NOMO-1 treated with dmso at 0.1 percent for 144 hours (cell line): ENCODE measurements at regions not wholly inside any gene's neighbourhood (a gene's known extent, or its start where the extent isn't known, plus 50 kb on each side); places are given as distances from the start of the nearest gene placed in this dataset.
"Not testable (repeated sequence)": the region's sequence is repeated elsewhere in the genome, so short reads cannot be mapped to it uniquely, and the experiment has no call there.

ENCODE experiments used
- DNase-seq: peaks from one replicate; lab custom pipeline; 2025; ENCODE audit not compliant: unreplicated experiment; lab: John Stamatoyannopoulos, UW

DNA sequence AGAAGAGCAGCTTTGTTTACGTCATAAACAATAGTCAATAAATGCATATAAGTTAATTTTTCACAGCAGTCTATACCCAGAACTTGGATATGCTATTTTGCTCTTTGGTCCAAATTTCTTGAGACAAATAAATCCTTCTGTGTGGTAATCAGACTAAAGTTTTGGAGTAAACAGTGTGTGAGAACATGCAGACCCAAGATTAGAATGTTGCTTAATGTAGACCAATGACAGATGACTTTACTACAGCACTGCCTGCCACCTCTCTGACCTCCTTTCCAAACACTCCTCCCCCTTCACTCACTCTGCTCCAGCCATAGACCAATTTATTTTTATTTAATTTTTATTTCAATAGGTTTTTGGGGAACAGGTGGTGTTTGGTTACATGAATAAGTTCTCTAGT lies 115.3 kb upstream of the TANK start:
- DNase-seq: no peak

DNA sequence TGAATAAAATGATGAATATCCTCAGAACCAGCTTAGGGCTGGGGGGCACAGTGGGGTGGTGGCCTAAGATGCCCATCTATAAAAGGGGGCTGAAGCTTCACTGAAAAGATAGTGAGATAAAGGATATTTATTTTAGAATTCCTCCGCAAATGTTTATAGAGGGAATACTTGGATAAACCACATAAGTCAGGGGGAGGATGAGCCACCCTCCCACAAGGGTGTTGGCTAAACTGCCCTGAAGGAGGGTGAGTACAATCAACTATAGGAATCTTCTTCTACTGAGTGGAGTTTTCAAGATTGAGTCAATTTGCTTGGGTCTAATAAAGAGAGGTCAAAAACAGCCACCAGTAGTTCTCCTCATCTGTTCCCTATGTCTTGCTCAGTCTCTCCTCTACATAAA lies 114.5 kb upstream of the TANK start:
- DNase-seq: no peak

DNA sequence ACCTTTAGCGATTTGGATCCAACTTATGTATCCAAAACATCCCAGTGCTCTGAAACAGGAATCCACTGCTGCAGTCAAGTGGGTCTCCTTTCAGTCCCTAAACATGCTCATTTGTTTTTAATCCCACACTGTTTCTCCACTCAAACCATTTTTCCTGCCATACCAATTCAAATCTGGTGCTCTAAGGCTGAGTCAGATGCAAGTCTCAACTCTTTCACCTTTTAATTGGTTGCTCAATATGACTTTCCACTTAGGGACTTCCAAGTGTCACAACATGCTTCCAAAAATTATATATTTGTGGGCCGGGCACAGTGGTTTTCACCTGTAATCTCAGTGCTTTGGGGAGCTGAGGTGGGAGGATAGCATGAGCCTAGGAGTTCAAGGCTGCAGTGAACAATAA lies 113.4 kb upstream of the TANK start:
- DNase-seq: no peak

DNA sequence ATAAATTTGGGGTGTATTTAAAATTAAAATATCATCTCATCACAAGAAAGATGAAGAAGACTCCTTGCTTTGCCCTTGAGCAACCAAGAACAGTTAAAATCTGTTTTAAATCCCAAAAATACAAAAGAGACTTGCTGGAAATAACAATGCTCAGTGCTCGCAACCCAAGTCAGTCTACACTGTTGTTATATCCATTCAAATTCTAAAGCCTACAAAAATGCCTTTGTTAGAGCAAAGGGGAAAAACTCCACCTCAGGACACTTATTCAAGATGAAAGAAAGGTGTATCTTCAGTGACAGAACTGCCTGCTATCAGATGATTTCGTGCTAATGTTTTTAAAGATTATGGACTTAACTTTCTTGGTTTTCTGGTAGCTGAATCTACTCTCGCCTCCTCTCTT lies 111.9 kb upstream of the TANK start:
- no peak for DNase-seq

DNA sequence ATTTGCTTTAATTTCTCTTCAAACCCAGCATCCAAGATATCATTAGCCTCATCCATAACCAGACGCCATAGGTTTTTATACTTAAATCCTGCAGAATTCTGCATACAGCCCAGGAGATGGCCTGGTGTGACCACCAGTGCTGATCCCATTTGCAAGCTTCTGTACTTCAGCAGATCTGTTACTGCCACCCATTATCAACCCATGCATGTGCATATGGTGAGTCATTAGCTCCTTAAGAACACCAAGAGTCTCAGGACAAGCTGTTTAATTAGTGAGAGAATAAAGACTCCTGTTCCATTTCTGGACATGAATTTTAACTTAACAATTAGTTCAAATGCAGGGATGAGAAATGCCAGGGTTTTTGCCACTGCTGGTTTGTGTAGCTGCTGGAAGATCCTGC lies 110.7 kb upstream of the TANK start:
- no peak for DNase-seq

DNA sequence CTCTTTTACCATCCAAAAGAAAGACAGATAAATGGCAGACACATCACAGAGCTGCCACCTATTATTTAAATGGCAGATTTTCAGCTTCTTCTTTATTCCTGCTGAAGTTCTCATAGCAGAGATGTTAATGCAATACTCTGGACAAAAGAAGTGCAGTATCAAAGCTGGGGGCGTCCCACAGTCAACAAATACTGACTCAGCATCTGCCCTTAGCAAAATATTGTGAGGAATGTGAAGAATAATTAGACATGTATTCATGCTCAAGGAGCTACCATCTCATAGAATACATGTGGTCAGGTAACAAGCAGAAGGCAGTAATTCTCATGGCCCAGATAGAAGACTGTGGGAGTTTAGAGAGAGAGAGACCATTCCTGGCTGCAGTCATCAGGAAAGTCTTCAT lies 108.0 kb upstream of the TANK start:
- no peak for DNase-seq

DNA sequence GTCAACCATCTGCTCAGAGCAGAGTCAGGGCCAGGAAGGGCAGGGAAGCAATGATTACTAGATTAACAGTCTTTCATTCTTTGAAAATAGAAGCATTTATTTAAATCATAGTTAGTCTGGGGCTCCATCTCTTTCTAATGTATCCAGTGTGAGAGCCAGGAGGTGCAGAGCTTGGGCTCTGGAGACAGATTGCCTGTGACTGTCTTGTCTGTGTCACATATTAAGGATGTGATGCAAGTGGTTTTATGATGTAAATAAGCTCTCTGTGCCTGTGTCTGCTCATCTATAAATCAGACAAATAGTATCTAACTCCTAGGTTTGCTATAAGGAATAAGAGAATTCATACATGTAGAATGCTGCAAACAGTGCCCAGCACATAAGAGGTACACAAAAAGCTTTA lies 104.9 kb upstream of the TANK start:
- no peak for DNase-seq

DNA sequence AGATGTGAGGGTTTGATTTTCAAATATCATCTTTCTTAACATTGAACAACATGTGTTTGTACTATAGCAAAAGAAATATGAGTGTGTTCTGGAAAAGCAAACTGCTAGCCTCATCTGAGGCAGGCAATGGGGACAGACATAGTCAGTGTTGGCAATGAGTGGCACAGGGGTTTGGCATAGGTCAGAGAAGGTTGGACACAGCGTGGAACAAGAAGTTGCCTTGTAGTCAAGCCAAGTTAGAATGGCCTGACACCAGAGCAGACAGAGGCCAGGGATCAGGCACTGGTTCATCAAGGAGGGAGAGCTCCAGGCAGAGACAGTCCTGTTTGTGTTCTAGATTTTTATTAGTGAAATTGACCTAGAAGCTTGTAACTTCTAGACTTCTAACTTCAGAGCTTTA lies 100.8 kb upstream of the TANK start:
- no peak for DNase-seq

DNA sequence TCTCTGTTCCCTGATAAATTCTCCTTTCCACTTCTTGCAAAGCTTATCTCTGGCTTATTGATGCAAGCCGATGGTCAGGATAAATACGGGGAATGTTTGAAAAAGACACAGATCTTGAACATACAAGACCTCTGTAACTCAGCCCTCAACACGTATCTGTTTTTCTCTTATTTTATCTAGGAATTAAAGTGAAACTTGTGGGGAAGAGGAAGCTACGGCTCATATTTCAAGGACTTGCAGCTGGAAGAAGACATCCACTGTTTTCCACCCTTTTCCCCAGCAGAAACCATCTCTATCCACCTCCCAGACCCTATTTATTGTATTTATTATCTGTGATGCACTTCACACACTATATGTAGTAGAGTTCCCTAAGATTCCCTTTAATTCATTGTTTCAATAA lies 98.4 kb upstream of the TANK start:
- DNase-seq: no peak

DNA sequence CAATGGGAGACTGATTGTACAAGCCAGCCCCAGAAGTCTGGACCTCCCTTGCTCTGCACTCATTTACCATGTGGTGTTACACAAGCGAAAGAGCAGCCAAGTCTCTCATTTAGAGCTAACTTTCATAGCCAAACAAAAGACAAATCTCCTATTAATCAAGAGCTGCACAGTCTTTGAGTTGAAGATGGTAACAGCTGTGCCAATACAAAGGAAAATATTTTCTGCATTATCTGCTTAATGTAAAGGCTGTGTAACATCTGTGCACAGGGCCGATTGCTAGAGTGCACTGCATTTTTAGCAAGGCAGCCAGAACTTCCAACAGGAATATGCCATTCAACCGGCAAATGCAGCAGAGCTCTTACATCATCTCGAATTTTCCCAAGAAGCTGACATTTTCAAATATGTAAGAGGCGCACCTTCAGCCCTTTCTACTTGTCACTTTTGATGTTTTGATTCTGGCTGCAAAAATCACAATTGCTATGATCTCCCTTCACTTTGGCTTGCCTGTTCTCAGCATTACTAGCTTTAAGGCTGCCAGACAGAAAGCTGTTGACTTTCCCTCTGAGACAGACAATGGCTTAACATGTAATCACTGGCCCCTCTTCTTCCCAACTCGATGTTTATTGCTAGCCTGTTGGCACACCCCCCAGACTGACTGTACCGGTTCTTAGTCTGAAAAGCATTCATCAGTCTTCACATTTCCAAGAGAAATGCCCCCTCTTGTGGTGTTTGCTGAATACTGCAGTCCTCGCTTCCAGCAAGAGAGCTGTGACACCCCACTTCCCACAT lies 96.9 kb upstream of the TANK start:
- DNase-seq: peak; percentile 19

DNA sequence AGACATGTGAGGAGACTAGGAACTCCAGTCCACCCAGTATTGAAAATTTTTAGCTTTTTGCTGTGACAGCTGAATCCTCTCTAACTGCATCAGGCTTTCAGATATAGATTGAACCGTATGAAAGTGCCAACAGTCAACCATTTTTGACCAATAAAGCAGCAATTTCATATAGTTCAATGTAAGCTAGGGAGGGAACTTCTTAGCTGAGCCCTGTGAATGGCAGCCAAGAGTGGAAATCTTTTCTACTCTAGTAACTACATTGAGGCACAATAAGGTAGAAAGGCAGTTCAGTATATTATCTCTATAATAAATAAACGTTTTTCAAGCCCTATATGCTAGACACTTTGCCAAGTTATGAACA lies 96.3 kb upstream of the TANK start:
- no peak for DNase-seq

DNA sequence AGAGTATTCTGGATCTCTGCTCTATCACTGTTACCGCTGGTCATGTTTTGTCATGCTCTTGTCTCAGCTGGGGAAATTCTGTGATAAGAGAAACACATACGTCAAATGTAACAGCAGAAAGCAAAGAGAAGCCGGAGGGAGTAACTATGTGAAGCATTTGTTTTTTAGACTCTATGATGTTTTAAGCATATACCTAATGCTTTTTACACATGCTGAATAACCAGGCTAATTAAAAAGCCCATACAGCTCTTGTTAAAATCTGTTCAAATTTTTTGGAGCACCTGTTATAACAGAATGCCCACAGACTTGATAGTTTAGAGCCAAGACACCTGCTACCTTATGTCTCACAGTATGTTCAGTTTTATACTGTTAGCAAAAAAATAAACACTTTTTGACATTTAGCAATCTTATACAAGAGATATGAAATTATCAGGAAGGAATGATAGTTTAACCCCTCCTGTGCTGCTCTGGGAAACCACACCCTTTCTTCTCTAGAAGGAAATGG lies 92.3 kb upstream of the TANK start:
- DNase-seq: no peak

DNA sequence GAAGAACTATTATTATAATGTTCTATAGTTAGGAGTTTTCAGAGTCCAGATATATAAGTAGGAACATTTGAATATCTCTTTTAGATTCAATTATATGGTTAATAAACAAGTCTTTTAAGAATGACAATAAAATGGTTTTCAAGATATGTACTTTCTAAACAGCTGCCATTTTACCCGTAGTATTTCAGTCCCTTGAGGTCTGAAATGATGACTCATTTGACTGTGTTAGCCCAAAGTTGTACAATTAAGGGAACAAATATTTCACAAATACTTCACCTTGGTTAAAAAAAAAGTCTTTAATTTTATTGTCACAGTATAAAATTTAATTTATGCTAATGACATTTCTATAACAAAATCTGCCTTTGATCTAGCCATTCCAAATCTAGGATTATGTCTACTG lies 91.6 kb upstream of the TANK start:
- DNase-seq: no peak

DNA sequence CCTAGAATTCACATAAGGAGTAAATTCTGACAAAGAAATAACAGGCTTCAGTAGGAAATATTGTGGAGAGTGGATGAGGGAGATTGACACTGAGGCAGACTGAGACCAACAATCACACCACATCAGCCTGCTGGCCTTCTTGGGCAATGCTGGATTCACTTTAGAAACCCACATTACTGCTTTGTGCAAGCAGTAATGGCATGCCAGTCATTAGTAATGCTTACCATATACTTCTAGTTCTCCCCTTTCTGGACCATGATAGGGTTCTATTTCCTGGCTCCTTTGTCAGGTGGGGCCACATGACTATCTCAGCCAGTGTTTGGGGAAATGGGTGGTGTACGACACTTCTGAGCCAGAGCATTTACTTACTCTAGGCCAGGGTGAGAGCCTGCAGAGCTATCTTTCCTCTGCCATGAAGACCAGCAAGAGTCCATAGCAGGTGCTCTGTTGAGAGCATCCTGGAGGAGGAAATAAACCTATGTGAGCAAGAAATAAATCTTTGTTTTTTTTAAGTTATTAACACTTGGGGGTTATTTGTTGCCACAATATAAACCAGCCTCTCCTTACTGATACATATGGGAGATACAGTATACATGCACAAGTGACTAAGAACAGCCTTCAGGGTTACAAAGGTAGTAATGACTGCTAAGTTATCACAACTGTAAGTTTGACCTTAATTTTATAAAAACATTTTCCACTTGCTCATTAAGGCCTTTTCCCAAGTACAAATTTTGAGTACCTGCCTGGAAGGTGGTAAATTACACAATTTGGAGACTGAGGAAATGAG lies 89.3 kb upstream of the TANK start:
- DNase-seq: no peak

DNA sequence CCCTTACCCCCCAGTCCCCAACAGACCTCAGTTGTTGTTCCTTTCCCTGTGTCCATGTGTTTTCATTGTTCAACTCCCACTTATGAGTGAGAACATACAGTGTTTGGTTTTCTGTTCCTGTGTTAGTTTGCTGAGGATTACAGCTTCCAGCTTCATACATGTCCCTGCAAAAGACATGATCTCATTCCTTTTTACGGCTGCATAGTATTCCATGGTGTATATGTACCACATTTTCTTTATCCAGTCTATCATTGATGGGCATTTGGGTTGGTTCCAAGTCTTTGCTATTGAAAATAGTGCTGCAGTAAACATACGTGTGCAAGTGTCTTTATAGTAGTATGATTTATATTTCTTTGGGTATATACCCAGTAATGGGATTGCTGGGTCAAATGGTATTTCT lies 87.8 kb upstream of the TANK start:
- DNase-seq: not testable (repeated sequence)

DNA sequence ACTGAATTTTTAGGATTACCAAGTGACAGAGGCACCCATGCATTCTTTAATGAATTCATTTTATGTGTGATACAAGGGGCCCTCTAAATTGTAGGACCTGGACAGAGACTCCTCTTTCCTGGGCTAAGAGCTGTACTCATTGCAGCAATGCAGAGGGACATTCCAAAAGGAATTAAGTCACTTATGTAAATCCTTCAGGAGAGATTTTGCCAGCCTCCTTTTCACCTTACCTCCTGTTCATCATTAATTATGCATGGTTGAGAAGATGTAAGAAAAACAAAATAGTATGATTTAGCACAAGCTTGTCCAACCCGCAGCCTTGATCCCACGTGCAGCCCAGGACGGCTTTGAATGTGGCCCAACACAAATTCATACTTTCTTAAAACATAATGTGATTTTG lies 84.5 kb upstream of the TANK start:
- no peak for DNase-seq

DNA sequence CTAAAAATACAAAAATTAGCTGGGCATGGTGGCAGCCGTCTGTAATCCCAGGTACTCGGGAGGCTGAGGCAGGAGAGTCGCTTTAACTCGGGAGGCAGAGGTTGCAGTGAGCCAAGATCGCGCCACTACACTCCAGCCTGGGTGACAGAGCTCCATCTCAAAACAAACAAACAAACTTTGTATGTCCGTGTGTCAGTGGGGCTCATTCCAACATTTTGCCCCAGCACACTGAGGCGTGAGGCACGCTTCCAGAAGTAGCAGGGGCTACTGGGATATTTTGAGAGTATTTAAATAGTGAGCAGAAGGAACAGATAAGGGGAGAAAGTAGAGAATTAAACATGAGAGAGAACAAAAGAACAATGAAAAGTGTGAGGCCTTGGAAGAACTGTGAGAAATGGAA lies 83.3 kb upstream of the TANK start:
- DNase-seq: no peak

DNA sequence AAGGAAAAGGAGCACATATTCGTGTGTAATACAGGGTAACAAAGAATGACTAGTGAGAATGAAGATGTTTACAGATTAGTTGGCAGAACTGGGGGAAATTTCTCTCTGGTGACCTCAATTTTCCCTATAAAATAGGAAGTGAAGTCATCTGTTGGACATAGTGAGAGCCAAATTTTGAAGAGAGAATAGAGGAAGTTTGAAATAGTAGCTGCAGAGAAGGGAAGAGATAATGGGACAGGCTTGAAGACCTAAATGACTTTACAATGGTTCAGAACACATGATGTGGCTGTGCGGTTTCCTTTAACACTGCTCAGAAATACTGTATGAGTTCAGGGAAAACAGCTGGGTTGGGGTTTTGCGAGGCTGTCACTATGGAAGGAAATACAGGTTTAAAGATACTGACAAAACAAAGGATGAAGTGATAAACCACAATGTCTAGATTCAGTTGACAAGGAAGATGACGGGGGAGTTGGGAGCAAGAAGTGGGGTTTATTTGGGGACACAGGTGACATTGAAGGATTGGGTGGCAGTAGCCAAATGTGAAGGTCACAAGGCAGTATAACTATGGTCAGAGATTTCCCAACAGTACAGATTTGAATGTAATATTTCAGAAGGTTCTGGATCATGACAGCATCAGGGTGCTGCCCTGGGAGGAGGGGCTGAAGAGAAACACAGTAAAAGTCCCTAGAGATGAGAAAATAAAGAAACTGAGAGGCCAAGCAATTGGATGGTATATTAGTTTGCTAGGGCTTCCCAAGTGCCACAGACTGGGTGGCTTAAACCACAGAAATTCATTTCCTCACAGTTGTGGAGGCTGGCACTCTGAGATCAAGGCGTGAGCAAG lies 82.6 kb upstream of the TANK start:
- DNase-seq: peak; percentile 77

DNA sequence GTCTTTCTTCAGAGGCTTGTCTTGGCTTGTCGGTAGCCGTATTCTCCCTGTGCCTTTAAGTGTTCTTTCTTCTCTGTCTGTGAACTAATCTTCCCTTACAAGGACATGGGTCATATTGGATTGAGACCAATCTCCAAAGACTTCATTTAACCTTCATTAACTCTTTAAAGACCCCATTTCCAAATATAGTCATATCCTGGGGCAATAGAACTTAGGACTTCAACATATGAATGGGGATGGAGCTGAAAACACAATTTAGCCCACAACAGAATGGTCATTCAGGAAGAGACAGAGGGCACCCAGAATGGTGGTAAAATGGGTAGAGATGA lies 82.1 kb upstream of the TANK start:
- DNase-seq: no peak

DNA sequence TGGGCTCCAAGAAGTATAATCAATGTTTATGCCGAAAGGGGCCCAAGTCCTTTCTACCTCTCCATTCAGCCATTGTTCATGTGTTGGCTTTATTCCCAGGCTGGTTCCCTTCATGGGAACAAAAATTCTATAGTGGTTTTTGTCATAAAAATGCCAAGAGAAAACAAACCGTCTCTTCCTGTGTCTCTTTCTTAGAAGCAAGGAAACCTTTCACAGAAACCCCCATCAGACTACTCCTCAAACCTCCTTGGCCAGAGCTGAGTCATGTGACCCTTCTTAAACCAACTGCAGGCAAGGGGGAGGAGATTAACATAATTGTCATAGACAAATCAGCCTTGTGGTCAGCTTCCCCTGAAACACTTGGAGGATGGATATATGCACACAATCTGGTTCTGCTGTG lies 75.1 kb upstream of the TANK start:
- no peak for DNase-seq

DNA sequence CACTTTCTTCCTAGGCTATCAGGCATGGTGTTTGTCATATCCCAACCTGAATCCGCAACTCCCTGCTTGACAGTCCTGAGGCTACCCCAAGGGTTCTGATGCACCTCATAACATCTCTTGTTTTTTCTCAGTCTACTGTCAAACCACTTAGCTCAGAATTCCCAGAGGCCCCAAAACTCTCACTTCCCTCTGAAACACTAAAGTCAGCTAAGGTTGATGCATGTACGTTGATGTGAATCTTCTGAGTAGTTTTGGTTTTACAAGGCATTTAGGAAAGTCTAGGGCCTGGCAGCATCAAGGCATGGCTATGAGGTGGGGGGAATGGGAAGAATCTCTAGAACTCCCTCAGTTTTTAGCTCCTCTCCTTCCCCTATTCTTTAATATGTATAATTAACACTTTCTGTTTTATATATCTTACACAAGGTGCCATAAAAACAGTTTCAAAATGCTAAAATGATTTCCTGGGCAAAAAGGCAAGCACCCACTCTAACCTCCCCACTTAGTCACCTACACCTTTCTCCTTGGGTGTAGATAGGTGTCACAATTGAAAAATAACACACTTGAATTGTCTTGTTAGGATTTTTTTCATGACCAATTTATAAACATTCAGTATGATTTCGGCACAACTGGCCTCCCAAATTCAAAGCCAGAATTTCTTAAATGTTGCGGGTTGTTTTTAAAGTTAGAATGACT lies 71.4 kb upstream of the TANK start:
- DNase-seq: no peak
